Stimulated activated CD4-positive, alpha-beta T cell treated with anti-CD3 and anti-CD28 coated beads, Interleukin-15, amount 100 ng/mL, for 48 hours (primary cell): ENCODE measurements at regions not wholly inside any gene's neighbourhood (a gene's known extent, or its start where the extent isn't known, plus 50 kb on each side); places are given as distances from the start of the nearest gene placed in this dataset.

Experiments used
- DNase-seq, 2 donors: peaks; one replicate each; pipeline ENCODE4 v3.0.0-alpha.2; 2020; ENCODE audit warnings: low read depth in 2 of 2

- DNase-seq, result no peak
Observed at GRCh38 chr9:107163370-107163769, 119.7 kb upstream of the RAD23B start.

GRCh38 chr9:107169796-107170195 lies 113.3 kb upstream of the RAD23B start:
- no peak for DNase-seq

GRCh38 chr9:107170801-107171200 lies 112.3 kb upstream of the RAD23B start:
- no peak for DNase-seq

GRCh38 chr9:107172160-107172978 lies 110.7 kb upstream of the RAD23B start:
- DNase-seq, result peak; percentile 25 to 49

GRCh38 chr9:107172979-107173347 lies 110.1 kb upstream of the RAD23B start:
- no peak for DNase-seq

GRCh38 chr9:107173422-107174180 lies 109.5 kb upstream of the RAD23B start:
- no peak for DNase-seq

GRCh38 chr9:107174441-107174840 lies 108.6 kb upstream of the RAD23B start:
- no peak for DNase-seq

- no peak for DNase-seq
Observed at GRCh38 chr9:107175041-107175440, 108.0 kb upstream of the RAD23B start.

GRCh38 chr9:107175816-107176435 lies 107.2 kb upstream of the RAD23B start:
- no peak for DNase-seq

GRCh38 chr9:107176436-107177151 lies 106.5 kb upstream of the RAD23B start:
- DNase-seq, result no peak

- no peak for DNase-seq
Observed at GRCh38 chr9:107177243-107177839, 105.7 kb upstream of the RAD23B start.

- no peak for DNase-seq
Observed at GRCh38 chr9:107177857-107178256, 105.2 kb upstream of the RAD23B start.

GRCh38 chr9:107178293-107178692 lies 104.8 kb upstream of the RAD23B start:
- DNase-seq, result no peak

GRCh38 chr9:107180206-107180605 lies 102.9 kb upstream of the RAD23B start:
- no peak for DNase-seq

GRCh38 chr9:107183176-107183575 lies 99.9 kb upstream of the RAD23B start:
- DNase-seq, result no peak

GRCh38 chr9:107188376-107188775 lies 94.7 kb upstream of the RAD23B start:
- no peak for DNase-seq

GRCh38 chr9:107190061-107190935 lies 92.8 kb upstream of the RAD23B start:
- DNase-seq, result no peak

GRCh38 chr9:107190936-107191290 lies 92.2 kb upstream of the RAD23B start:
- no peak for DNase-seq

GRCh38 chr9:107193251-107193650 lies 89.8 kb upstream of the RAD23B start:
- no peak for DNase-seq

- DNase-seq, result no peak
Observed at GRCh38 chr9:107198718-107199117, 84.4 kb upstream of the RAD23B start.

- DNase-seq, result no peak
Observed at GRCh38 chr9:107208121-107208520, 75.0 kb upstream of the RAD23B start.
